ENCODE measurements at regions not wholly inside any gene's neighbourhood (a gene's known extent, or its start where the extent isn't known, plus 50 kb on each side); places are given as distances from the start of the nearest gene placed in this dataset.
A peak's percentile ranks its signal among the peaks of the same experiment; 100 is the strongest.

GRCh38 chr3:45312836-45313493, 75.4 kb upstream of the LARS2 start:
- DNase-seq (ENCODE audit: low spot score), result no peak
- Mint-ChIP-seq H3K9me3 (ENCODE audit: low read depth) (no peaks in the 10 kb centered on the region), H3K4me1 (ENCODE audit: low read depth) (peaks cover 7% of the 10 kb centered on the region), H3K27me3 (ENCODE audit: low read depth) (peaks cover 34% of the 10 kb centered on the region), H3K27ac (ENCODE audit: unreplicated experiment) (peak overlapping the region; percentile 23), H3K36me3 (ENCODE audit: low read depth) (no peaks in the 10 kb centered on the region), H3K4me3 (ENCODE audit: unreplicated experiment) (no peak overlapping the region)
- no peak for TF ChIP-seq CTCF (IDR thresholded peaks at IDR 0.05)

GRCh38 chr3:45313743-45314403, 74.5 kb upstream of the LARS2 start:
- TF ChIP-seq CTCF (IDR thresholded peaks at IDR 0.05), result no peak
- Mint-ChIP-seq H3K9me3 (ENCODE audit: low read depth) (no peaks in the 10 kb centered on the region), H3K4me1 (ENCODE audit: low read depth) (peaks cover 7% of the 10 kb centered on the region), H3K27me3 (ENCODE audit: low read depth) (peaks cover 37% of the 10 kb centered on the region), H3K27ac (ENCODE audit: unreplicated experiment) (no peak overlapping the region), H3K4me3 (ENCODE audit: unreplicated experiment) (no peak overlapping the region), H3K36me3 (ENCODE audit: low read depth) (no peaks in the 10 kb centered on the region)
- no peak for DNase-seq (ENCODE audit: low spot score)

GRCh38 chr3:45317710-45318109, 70.7 kb upstream of the LARS2 start:
- H3K9me3 Mint-ChIP-seq (ENCODE audit: low read depth), result no peaks in the 10 kb centered on the region
- no peak for TF ChIP-seq CTCF (IDR thresholded peaks at IDR 0.05)
- DNase-seq (ENCODE audit: low spot score), result no peak

GRCh38 chr3:45318689-45319088, 69.7 kb upstream of the LARS2 start:
- Mint-ChIP-seq H3K4me1 (ENCODE audit: low read depth) (no peaks in the 10 kb centered on the region), H3K36me3 (ENCODE audit: low read depth) (no peaks in the 10 kb centered on the region), H3K27ac (ENCODE audit: unreplicated experiment) (no peak overlapping the region), H3K9me3 (ENCODE audit: low read depth) (no peaks in the 10 kb centered on the region), H3K4me3 (ENCODE audit: unreplicated experiment) (no peak overlapping the region), H3K27me3 (ENCODE audit: low read depth) (peaks cover 22% of the 10 kb centered on the region)
- no peak for TF ChIP-seq CTCF (IDR thresholded peaks at IDR 0.05)
- no peak for DNase-seq (ENCODE audit: low spot score)

More at GRCh38 chr3:45317710-45318109, 70.7 kb upstream of the LARS2 start:
- no peaks in the 10 kb centered on the region for H3K36me3 Mint-ChIP-seq (ENCODE audit: low read depth)
- H3K4me3 Mint-ChIP-seq (ENCODE audit: unreplicated experiment), result no peak overlapping the region
- H3K4me1 Mint-ChIP-seq (ENCODE audit: low read depth), result no peaks in the 10 kb centered on the region
- H3K27me3 Mint-ChIP-seq (ENCODE audit: low read depth), result peaks cover 31% of the 10 kb centered on the region
- H3K27ac Mint-ChIP-seq (ENCODE audit: unreplicated experiment), result no peak overlapping the region

GRCh38 chr3:45319231-45319995, 69.0 kb upstream of the LARS2 start:
- Mint-ChIP-seq H3K27me3 (ENCODE audit: low read depth) (peaks cover 22% of the 10 kb centered on the region), H3K9me3 (ENCODE audit: low read depth) (no peaks in the 10 kb centered on the region), H3K36me3 (ENCODE audit: low read depth) (no peaks in the 10 kb centered on the region), H3K4me1 (ENCODE audit: low read depth) (no peaks in the 10 kb centered on the region), H3K4me3 (ENCODE audit: unreplicated experiment) (no peak overlapping the region), H3K27ac (ENCODE audit: unreplicated experiment) (no peak overlapping the region)
- TF ChIP-seq CTCF (IDR thresholded peaks at IDR 0.05), result no peak
- no peak for DNase-seq (ENCODE audit: low spot score)
